Neural crest cell (in vitro differentiated cells): ENCODE measurements at regions not wholly inside any gene's neighbourhood (a gene's known extent, or its start where the extent isn't known, plus 50 kb on each side); places are given as distances from the start of the nearest gene placed in this dataset.

Experiments
- DNase-seq: peaks from one replicate; pipeline ENCODE4 v3.0.0; 2021; ENCODE audit warnings: low read depth, mixed read lengths, low spot score
- H3K27ac Mint-ChIP-seq: one replicate; pipeline ENCODE4 v1.8.0; 2021; ENCODE audit warnings: mild to moderate bottlenecking, mixed read lengths; ENCODE audit not compliant: unreplicated experiment
- H3K27me3 Mint-ChIP-seq: 2 replicates; pipeline ENCODE4 v1.8.0; 2021; ENCODE audit warnings: low read depth, mild to moderate bottlenecking, mixed read lengths
- H3K36me3 Mint-ChIP-seq: 2 replicates; pipeline ENCODE4 v1.8.0; 2021; ENCODE audit warnings: low read depth, mild to moderate bottlenecking, mixed read lengths
- H3K4me1 Mint-ChIP-seq: 2 replicates; pipeline ENCODE4 v1.8.0; 2021; ENCODE audit warnings: mixed read lengths
- H3K4me3 Mint-ChIP-seq: one replicate; pipeline ENCODE4 v1.8.0; 2021; ENCODE audit warnings: mild to moderate bottlenecking, mixed read lengths
- H3K9me3 Mint-ChIP-seq: 2 replicates; pipeline ENCODE4 v1.8.0; 2021; ENCODE audit warnings: mixed read lengths
- TF ChIP-seq, protein P1 (sequence below): fragments of 200-600 bp; sonication (generic); conservative IDR thresholded peaks from 2 replicates; pipeline ENCODE4 v1.5.0; 2021; ENCODE audit warnings: antibody characterized with exemption, mild to moderate bottlenecking

DNA sequence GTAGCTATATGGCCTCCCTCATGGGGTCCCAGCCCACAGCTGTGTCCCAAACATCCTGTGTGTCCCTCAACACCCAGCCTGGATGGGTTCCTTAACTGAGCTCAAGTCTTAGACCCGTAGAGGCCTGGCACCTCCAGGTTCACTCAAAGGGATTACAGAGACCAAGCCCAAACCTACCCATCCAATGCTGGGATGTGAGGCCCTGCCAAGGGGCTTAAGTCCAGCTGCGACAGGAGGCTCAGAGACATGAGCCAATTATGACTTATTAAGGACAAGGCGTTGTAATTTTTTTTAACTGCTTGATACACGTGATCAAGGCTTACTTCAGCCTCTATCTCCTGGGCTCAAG is 105.6 kb upstream of the RET start:
- peaks cover 3% of the 10 kb centered on the region for H3K27me3 Mint-ChIP-seq
- no peaks in the 10 kb centered on the region for H3K36me3 Mint-ChIP-seq
- H3K4me1 Mint-ChIP-seq, result no peaks in the 10 kb centered on the region
- H3K9me3 Mint-ChIP-seq, result no peaks in the 10 kb centered on the region
- H3K27ac Mint-ChIP-seq, result no peak overlapping the region
- no peak for DNase-seq
- no peak overlapping the region for H3K4me3 Mint-ChIP-seq
- TF ChIP-seq, protein P1, sequence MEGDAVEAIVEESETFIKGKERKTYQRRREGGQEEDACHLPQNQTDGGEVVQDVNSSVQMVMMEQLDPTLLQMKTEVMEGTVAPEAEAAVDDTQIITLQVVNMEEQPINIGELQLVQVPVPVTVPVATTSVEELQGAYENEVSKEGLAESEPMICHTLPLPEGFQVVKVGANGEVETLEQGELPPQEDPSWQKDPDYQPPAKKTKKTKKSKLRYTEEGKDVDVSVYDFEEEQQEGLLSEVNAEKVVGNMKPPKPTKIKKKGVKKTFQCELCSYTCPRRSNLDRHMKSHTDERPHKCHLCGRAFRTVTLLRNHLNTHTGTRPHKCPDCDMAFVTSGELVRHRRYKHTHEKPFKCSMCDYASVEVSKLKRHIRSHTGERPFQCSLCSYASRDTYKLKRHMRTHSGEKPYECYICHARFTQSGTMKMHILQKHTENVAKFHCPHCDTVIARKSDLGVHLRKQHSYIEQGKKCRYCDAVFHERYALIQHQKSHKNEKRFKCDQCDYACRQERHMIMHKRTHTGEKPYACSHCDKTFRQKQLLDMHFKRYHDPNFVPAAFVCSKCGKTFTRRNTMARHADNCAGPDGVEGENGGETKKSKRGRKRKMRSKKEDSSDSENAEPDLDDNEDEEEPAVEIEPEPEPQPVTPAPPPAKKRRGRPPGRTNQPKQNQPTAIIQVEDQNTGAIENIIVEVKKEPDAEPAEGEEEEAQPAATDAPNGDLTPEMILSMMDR, result no peak

DNA sequence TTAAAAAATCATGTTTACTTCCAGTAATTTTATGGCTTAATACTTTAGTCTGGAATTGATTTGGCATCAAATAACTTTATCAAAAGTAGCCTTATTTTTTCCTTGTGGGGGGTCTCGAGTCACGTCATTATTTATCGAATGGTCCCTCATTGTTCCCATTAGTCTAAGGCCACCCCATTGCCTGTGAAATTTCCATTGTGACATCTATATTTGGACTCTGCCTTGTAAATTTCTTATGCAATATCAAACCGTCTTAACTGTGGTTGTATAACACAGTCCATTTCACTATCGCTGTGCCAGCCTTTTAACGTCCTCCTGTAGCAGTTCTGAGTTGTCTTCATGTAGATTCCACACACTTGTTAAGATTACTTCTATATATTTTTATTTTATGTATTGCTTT is 103.9 kb upstream of the RET start:
- H3K4me3 Mint-ChIP-seq, result no peak overlapping the region
- no peaks in the 10 kb centered on the region for H3K36me3 Mint-ChIP-seq
- no peak overlapping the region for H3K27ac Mint-ChIP-seq
- H3K9me3 Mint-ChIP-seq, result no peaks in the 10 kb centered on the region
- H3K27me3 Mint-ChIP-seq, result peaks cover 2% of the 10 kb centered on the region
- TF ChIP-seq, protein P1, result no peak
- DNase-seq, result no peak
- H3K4me1 Mint-ChIP-seq, result no peaks in the 10 kb centered on the region

DNA sequence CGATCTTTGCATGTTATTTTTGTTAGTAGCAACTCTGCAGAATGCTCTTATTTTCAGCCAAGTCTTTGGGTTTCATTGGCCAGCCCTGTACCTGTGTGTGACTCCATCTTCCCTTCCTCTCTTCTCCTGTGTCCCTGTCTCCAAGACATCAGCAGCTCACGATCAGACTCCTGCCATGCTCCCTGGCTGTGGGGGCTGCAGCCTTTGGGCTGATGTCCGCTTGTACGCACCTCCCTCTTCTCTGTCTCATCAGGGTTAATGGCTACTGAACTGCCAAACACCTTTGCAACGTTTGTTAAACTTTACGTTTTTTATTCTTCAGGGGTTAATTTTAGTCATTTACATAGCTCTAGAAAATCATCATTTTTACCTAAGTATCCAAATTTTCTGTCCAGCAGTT is 103.5 kb upstream of the RET start:
- no peak for DNase-seq
- no peaks in the 10 kb centered on the region for H3K27me3 Mint-ChIP-seq
- H3K36me3 Mint-ChIP-seq, result no peaks in the 10 kb centered on the region
- H3K27ac Mint-ChIP-seq, result no peak overlapping the region
- no peaks in the 10 kb centered on the region for H3K4me1 Mint-ChIP-seq
- H3K4me3 Mint-ChIP-seq, result no peak overlapping the region
- TF ChIP-seq, protein P1, result no peak
- no peaks in the 10 kb centered on the region for H3K9me3 Mint-ChIP-seq

DNA sequence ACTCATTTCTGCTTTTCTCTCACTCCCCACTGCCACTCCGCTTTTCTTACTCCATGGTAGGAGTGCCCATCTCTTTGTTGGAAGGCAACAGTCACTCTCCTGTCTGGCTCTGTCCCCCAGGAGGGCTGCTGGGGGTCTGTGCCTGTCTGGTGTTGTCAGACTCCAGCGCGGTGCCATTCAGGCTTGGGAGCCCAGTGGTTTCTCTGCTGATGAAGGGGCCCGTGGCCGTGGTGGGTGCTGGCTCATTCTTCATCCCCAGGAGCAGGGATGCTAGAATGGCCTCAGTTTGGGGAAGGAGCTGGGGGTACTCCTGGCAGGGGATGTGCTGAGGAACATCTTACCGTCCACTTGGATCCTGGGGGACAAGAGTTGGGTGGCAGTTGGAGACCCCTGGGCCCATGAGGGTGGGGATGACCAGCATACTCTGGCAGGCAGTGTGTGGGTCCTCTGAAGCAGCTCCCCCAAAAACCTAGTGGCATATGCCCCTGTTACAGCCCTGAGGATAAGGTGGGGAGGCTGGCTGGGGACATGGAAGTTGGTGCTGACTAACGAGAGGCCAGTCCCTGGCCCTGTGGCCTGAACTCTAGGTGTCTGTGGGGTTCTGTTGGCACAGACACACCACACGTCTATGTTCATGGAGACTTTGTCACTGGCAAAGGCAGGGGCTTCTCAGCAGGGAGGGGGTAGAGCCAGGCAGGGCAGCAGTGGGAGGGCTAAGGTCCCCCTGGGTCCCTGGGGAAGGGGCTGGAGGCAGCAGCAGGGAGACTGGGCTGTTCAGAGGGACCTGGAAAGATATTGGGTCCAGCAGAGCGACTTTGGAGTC is 102.8 kb upstream of the RET start:
- TF ChIP-seq, protein P1, result no peak
- Mint-ChIP-seq H3K27ac (no peak overlapping the region), H3K4me3 (no peak overlapping the region), H3K9me3 (no peaks in the 10 kb centered on the region), H3K27me3 (no peaks in the 10 kb centered on the region), H3K36me3 (no peaks in the 10 kb centered on the region), H3K4me1 (no peaks in the 10 kb centered on the region)
- DNase-seq, result no peak

DNA sequence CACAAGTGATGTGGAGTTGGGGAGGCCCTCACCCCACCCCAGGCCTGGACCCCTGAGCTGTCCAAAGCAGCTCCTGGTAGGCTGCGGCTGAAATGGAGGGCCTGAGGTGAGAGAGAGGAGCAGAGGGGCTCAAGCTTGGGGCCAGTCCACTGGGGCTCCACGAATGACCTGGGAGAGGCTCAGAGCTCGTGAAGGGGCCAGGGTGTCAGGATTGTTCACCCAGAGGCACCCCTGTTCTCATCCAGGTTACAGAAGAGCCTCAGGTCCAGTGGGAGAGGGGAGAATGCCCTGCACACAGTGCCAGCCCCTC is 102.2 kb upstream of the RET start:
- no peak for DNase-seq
- Mint-ChIP-seq H3K27me3 (no peaks in the 10 kb centered on the region), H3K36me3 (no peaks in the 10 kb centered on the region), H3K9me3 (no peaks in the 10 kb centered on the region), H3K4me1 (peaks cover 4% of the 10 kb centered on the region), H3K27ac (no peak overlapping the region), H3K4me3 (no peak overlapping the region)
- TF ChIP-seq, protein P1, result no peak
